Gastrocnemius medialis (tissue), 4 donors: ENCODE measurements at regions not wholly inside any gene's neighbourhood (a gene's known extent, or its start where the extent isn't known, plus 50 kb on each side); places are given as distances from the start of the nearest gene placed in this dataset.

Source experiments
- CTCF ChIP-seq, 5 experiments: fragments of 450-650 bp in 3 of 5; fragments of 200-600 bp in 2 of 5; sonication (generic) in 2 of 5; IDR thresholded peaks in 4 of 5; conservative IDR thresholded peaks in 1 of 5; 1 replicate in 4 of 5; 2 replicates in 1 of 5; pipeline ENCODE4 v1.5.1; 2016 to 2019; ENCODE audit warnings: antibody characterized with exemption in 5 of 5, mild to moderate bottlenecking in 3 of 5, moderate library complexity in 3 of 5
- POLR2A ChIP-seq, 2 donors: fragments of 450-650 bp; IDR thresholded peaks; one replicate each; pipeline ENCODE4 v1.6.1; 2017; ENCODE audit warnings: antibody characterized with exemption in 2 of 2, mild to moderate bottlenecking in 2 of 2, moderate library complexity in 2 of 2

GRCh38 chr2:75294362-75294761 is 95.0 kb upstream of the TACR1 start:
- no peak for TF ChIP-seq CTCF (IDR thresholded peaks at IDR 0.05 in 4 of 5, conservative IDR thresholded peaks at IDR 0.05 in 1 of 5)
- no peak for TF ChIP-seq POLR2A (IDR thresholded peaks at IDR 0.05)
